IPS DF 4.7 (cell line): ENCODE measurements at regions not wholly inside any gene's neighbourhood (a gene's known extent, or its start where the extent isn't known, plus 50 kb on each side); places are given as distances from the start of the nearest gene placed in this dataset.
"Not testable (repeated sequence)": the region's sequence is repeated elsewhere in the genome, so short reads cannot be mapped to it uniquely, and the experiment has no call there.

Source experiments
- DNase-seq: peaks from one replicate; pipeline ENCODE4 v3.0.0-alpha.2; 2013; ENCODE audit warnings: low spot score; ENCODE audit errors: extremely low read depth

DNA sequence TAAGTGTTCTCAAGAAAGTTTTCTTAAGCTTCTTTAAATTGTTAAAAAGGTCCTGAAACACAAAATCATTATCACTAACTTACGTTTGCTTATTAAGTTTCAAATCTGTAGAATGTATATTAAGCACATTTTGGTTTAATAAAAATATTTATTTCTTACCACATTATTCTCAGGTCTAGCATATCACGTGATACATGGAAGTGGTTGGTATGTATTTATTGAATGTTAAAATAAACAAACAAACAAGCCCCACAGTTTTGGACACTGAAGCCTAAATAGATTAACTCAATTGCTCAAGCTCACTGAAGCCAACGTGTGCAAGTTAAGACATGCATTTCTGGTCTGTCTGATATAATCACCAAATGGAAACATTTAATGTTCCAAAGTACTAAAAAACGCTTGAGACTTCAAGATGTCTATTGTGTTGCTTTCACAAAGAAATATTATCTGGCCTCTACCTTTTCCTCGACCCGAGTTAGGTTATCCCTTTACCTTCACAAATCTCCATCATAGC is 1136.9 kb downstream of the TAF11L14 start:
- no peak for DNase-seq

DNA sequence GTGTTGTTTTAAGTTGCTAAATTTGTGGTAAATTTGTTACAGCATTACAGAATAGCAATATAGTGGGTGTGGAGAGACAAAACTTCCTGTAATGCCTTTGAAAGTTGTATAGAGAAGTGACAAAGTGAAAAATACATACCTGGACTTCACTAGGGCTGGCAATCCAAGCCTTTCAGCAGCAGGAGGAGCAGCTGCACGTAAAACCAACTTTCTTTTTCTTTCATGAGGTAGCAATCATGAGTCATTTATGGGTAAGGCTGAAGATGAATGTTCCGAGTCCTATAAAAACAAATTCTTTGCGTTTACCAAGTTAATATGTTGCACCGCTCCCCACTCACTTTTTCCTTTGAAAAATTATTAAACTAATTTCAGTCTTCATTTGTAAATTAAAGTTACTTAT is 1138.2 kb downstream of the TAF11L14 start:
- DNase-seq: no peak

DNA sequence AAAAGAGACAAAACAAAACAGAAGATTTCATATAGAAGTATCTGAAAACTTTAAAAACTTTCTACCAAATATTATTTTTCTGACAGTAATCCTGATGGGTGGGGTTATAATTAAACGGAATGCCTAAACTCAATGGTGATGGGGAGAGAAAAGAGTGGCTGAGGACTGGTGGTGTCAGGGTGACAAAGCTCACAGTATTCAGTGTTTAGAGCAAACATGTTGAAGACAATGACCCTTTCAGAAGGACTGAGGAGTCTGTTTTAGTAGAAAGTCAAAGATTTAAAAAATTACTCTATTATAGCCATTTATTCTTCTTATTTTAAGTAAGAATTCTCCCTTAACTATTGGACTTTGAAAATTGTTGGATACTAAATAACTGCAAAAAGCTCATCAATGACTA is 1144.0 kb downstream of the TAF11L14 start:
- DNase-seq: no peak

DNA sequence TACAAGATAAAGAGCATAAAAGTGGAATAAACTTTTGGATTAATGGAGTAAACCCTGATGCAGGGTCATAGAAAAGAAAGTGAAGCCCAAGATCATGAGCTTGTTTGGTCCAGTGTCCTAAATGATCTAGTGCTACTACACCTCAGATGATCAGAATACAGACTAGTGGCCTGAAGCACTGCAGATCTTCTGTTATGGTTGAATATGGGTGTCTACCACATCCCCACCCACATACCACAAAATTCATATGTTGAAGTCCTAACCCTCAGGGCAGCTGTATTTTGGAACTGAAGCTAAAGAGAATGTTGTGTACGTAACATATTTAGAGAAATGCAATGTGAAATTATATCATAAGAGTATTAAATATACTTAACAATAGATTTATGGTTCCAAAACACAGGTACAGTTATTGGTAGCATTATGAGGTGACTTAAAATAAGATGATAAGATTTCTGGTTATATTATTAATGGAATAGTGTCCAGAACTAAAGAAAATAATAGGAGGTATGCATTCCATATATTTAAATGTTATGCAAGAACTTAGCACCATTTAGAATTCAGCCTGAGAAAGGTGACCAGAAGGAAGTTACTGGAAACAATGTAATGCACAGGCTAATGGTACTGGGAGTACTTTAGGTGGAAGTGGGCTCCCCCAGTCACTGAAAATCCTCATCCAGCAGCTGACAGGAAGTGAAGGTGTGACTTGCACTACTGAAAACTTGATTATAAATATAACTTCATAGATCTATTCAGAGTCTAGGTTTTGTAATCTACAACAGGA is 1155.1 kb downstream of the TAF11L14 start:
- no peak for DNase-seq

DNA sequence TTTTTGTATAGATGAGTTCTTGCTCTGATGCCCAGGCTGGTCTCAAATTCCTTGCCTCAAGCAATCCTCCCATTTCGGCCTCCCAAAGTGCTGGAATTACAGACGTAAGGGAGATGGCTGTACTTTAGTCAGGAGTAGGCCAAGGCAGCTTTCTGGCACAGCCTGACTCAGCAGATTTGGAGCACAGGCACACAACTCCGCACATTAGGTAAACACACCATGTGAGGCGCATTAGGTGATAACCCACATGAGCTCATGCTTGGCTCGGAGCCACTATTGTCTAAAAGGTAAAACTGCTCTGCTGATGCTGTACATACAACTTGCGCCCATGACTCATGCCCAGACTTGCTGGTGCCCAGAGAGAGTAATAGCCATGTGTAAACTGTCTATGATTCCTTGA is 1157.9 kb downstream of the TAF11L14 start:
- no peak for DNase-seq

DNA sequence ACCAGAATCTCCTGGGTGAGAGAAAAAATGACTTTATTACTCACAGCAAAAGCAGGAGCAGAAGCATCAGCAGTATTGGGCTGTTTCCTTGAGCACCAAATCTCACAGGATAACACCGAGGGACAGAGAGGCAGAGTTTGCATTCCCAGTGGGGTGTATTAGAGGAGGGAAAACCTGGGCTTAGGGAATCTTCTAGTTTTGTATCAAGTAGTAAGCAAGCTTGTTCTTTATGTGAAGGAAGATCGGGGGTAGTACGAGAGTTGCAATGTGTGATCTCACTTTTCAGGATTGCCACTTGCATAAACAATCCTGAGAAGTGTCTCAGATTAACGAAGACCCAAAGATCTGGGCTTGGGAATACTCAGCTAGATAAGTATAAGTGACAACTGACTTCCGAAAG is 1163.0 kb downstream of the TAF11L14 start:
- no peak for DNase-seq

DNA sequence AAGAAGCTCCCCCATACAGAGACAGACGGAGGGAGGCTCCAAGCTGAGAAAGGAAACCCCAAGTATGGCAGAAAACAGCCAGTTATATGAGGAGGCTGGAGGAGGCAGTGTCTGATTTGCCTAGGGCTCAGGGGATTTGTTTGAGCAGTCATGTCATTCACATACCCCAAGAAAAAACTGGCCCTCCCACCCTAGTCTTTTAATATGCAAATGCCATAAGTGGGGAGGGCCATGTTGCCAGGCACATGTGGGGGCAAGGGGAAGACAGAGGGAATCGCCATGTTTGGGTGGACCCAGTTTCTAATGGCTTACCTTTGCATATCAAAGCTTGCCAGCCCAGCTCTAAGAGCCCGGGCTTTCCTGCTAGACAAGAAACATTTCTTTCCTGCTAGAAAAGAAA is 1163.8 kb downstream of the TAF11L14 start:
- DNase-seq: peak; percentile 87

DNA sequence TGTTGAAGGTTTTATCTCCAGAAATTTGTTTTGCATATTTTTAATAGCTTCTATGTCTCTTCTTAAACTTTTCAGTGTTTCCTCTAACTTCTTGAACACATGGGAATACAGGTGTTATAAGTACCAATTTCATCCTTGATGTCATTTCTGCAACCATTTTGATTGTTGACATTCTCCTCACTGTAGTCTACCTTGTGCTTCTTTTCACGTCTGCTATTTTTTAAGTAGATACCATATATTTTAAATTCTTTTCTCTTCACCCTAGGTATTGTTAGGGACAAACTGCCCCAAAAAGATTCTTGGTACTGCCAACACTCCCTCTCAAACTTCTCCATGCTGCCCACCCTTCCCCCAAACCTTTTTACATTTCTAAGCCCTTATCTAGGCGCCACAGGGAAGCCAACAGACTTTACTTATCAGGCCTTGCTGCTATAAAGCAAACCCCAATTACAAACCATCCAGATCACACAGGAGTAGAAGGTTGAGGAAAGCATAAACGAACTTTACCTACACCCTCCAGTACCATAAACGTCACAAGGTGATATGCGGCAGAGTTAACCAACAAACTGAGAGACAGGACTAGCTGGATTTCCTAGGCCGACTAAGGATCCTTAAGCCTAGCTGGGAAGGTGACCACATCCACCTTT is 1165.3 kb downstream of the TAF11L14 start:
- DNase-seq: no peak

DNA sequence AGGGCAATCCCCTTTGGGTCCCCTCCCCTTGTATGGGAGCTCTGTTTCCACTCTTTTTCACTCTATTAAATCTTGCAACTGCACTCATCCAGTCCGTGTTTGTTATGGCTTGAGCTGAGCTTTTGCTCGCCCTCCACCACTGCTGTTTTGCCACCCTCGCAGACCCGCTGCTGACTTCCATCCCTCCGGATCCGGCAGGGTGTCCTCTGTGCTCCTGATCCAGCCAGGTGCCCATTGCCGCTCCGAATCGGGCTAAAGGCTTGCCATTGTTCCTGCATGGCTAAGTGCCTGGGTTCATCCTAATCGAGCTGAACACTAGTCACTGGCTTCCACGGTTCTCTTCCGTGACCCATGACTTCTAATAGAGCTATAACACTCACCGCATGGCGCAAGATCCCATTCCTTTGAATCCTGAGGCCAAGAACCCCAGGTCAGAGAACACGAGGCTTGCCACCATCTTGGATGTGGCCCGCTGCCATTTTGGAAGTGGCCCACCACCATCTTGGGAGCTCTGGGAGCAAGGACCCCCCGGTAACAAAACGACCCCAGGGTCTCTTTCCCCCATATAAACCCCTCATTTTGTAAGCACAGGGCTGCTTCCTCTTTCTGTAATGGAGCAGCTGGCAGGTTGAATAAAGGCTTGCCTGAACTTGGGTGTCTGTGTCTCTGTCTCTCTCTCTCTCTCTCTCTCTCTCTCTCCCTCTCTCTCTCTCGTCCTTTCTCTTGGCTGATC is 1166.2 kb downstream of the TAF11L14 start:
- DNase-seq: no peak

DNA sequence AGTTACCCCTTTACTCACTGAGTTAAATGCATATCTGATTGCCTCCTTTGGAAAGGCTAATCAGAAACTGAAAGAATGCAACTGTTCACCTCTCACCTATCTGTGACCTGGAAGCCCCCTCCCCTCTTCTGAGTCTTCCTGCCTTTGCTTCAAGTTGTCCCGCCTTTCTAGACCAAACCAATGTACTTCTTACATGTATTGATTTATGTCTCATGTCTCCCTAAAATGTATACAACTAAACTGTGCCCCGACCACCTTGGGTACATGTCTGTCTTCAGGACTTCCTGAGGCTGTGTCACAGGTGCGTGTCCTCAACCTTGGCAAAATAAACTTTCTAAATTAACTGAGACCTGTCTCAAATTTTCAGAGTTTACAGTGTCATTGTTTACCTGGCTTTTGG is 1167.2 kb downstream of the TAF11L14 start:
- DNase-seq: not testable (repeated sequence)

DNA sequence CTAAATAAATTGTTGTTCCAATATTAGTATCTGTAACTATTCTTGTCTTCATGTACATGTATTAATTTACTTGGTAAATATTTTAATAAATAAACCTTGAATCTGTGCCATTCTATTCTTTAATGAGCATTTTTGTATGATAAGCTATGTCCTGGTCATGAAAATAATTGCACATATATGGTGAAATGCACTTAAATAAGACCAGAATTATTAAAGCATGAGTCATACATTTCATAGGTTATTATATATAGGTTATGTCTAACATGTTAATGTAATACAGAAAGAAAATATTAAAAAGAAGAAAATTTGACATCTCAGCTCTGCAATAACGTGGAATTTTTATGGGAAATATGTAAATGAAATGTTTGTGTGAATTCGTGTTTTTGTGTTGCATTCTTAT is 1168.1 kb downstream of the TAF11L14 start:
- DNase-seq: no peak

DNA sequence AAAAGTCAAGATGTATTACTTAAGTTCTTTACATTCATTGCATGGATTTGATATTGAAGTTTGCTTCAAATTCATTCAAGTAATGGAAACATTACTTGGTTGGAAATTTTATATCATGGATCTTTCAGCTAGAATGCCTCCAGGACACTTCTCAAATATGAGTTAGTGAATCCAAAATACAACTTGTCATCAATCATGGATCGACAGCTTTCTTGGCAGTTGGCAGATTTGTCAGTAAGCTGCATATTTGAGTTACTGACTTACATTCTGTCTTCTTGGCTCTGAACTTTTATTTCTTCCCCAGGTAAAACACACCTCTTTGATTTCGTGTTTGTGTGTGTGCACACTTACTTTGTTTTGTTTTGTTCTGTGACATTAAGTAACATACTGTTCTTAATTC is 1171.1 kb downstream of the TAF11L14 start:
- no peak for DNase-seq

DNA sequence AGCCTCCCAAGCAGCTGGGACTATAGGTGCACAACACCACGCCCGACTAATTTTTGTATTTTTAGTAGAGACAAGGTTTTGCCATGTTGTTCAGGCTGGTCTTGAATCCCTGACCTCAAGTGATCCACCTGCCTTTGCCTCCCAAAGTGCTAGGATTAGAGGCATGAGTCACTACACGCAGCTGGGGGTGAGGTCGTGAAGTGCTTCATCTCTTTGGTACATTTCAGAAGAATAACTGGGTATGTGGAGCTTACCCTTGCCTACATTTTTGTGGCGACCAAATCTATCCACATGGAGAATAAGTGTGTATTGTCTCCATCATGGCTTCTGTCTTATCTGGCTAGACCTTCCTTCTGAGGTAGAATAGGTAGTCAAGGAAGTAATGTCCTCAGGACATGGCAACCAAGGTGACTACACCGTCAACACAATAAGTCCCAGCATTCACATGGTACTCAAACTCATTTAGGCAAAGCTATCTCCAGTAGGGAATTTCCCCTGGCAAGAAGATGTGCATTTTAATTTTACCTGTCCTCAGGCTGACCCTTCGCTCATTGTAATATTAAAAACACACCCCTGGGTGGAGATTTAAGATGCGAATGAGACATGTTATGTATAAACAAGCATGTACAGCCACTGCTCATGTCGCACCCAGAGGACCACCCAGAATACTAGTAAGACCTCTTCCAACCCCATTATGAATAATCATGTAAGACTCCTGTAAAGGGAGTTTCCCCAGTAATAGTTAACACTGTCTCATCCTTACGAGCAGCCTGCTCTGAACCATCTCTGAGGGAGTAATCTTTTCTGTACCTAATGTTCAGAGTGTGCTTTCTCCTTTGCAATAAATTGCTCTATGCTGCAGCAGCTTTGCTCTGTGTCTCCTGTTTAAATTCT is 1173.2 kb downstream of the TAF11L14 start:
- no peak for DNase-seq

DNA sequence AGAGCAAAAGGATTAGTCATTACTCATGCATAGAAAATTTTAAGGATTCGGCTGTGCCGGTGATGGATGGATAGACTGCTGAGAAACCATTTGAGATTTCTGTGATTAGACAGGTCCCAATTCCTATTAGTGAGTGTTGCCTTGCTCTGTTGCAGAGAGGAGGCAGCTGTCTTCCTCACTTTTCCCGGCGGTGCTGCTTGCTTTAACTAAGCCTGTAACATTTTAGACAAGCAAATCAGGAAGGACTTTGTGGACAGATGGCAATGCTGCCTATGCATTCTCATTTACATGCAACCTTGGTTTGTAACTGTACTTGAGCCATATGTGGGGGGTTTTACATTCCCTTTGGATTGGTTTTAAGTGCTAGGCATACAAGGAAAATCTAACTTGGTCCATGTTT is 1176.3 kb downstream of the CDH18 start:
- DNase-seq: no peak

DNA sequence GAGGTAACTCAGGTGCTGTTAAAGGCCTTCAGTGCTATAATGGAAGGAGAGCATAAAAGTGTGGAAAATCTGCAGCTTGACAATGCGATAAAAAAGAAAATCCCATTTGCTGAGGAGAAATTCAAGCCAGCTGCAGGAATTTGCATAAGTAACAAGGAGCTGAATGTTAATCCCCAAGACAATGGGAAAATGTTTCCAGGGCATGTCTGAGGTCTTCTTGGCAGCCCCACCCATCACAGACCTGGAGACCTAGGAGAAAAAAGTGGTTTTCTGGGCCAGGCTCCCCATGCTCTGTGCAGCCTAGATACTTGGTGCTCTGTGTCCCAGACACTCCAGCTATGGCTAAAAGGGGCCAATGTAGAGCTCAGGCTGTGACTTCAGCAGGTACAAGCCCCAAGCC is 1159.6 kb downstream of the CDH18 start:
- no peak for DNase-seq

DNA sequence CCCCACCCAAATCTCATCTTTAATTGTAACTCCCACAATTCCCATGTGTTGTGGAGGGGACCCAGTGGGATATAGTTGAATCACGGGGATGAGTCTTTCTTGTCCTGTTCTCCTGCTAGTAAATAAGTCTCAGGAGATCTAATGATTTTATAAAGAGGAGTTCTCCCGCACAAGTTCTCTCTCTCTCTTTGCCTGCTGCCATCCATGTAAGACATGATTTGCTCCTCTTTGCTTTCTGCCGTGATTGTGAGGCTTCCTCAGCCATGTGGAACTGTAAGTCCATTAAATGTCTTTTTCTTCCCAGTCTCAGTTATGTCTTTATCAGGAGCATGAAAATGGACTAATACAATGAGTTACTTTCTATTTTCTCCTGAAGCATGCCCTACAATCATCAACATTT is 1158.5 kb downstream of the CDH18 start:
- DNase-seq: no peak

DNA sequence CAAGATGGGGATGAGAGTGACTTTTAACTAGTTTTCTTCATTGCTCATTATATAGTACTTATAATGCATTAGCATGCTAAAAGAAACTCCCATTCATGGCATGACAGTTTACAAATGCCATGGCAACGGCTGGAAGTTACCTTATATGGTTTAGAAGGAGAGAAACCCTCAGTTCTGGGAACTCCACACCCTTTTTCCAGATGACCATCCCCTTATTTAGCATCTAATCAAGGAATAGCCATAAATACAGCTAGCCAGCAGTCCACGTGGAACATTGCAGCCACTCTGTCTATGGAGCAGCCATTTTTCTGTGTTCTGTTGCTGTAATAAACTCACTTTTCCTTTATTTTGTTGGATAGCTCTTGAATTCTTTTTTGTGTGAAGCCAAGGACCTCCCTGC is 1137.8 kb downstream of the CDH18 start:
- no peak for DNase-seq

DNA sequence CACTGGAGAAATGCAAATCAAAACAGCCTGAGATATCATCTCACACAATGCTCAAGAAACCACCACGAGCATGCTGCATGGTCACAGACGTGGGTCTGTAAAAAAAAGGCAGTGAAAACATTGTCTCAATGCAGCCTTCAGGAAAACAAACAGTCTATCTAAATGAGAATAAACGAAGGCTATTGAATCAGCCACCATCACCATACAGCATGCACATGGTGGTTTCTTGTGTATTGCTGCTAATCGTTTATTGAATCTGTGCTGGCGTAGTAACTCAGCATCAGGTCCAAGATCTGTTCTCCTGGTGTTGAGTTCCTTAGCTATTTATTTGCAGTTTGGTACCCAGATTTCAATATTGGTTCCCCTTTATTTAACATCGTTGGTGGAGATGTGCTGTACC is 1115.0 kb downstream of the CDH18 start:
- DNase-seq: no peak

DNA sequence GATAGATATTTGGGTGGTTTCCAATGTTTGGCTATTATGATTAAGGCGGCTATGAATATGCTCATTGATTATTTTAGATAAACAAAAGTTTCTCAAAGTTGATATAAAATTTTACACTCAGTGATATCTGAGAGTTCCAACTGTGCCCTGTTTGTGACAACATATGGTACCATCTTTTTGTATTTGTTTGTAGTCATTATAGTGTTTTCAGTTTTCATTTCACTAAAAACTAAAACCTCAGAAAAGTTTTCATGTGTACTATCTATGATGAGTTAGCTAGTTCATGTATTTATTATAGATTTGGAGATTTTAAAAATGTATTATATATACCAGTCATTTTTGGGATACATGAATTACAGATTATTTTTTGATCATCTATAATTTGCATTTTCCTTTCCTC is 1111.4 kb downstream of the CDH18 start:
- DNase-seq: no peak

DNA sequence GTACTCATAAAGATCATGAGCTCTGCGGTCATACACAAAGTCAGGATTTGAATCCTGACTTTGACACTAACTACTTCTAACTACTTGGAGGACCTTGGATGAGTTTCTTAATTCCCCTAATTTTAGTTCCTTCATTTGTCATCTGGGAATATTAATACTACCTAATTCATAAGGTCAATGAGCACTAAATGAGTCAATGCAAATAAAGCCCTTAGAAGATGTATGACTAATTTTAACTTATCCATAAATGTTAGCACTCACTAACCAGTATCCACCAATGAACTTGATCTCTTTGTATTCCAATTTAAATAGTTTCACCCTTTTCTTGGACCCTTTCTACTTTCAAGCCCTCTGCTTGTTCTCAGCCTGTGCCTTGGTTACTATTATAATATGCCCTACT is 1106.4 kb downstream of the CDH18 start:
- DNase-seq: no peak

DNA sequence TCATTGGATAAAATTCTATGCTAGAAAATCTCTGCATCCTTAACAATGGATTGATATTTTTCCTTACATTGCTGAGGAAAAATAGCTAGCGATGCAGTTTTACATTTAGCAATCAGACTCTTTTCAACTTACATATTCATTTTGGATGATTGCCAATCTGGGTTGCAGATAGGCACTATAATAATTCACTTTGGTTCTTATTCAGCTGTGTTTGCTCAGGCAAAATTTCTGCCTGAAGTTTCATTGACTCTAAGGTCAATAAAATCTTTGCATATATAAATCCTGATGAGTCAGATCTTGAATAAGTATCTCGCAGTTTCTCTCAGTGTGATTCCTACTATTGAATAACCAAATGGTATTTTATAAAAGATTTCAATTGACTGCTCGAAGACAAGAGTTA is 1105.8 kb downstream of the CDH18 start:
- DNase-seq: no peak
